Midbrain (tissue), 1 donor: ENCODE measurements at regions not wholly inside any gene's neighbourhood (a gene's known extent, or its start where the extent isn't known, plus 50 kb on each side); places are given as distances from the start of the nearest gene placed in this dataset.

Experiments
- DNase-seq: peaks from one replicate; lab custom pipeline; 2025; lab: John Stamatoyannopoulos, UW

DNA sequence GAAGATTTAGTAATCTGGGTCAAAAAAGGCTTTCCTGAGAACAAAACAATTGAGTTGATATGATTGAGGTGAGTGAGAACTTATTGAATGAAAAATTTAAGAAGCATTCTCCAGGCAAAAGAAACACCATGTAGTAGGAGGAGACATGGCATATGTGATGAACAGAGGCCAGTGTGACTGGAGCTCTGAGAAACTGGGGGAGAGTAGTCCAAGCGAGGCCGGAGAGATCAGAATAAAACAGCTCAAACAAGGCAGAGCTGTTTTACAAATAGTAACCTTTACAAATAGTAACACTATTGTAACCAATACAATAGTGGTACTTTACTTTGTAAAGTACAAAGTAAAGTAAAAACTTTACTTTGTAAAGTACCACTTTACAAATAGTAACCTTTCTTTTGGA lies 1159.1 kb downstream of the PCDH9 start:
- no peak for DNase-seq

DNA sequence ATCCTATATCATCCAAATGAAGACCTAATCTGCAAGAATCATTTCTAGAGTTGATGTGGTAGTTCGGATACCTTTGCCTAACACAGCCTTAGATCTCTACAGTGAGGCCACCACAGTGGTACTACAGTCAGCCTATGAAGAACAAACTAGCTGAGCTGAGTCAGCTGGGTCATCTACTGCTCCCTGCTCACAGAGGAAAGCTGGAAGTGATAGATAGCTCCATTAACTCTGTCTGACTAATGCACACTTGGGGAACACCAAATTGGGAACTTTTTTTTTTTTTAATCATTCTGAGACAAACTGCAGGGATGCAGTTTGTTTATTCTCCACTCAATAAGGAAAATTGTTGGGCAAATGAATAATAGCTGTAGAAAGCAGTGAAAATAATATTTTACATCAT lies 1160.6 kb downstream of the PCDH9 start:
- no peak for DNase-seq

DNA sequence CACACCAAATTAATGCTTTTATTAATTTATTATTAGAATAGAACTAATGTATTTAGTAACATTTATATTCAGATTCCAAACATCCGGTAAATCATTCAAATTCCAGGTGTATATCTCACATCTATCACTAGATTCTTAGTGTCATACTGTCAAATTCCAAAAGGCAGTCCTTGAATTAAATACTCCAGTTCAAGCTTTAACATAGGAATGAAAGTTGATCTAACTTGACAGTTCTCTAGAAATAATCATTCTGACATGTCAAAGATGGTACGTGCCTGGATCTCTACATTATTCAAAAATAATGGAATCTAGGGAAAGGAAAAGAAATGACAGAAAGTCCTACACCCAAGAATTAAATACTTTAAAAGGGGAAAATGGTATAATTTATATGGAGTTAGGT lies 1161.5 kb downstream of the PCDH9 start:
- DNase-seq = no peak

DNA sequence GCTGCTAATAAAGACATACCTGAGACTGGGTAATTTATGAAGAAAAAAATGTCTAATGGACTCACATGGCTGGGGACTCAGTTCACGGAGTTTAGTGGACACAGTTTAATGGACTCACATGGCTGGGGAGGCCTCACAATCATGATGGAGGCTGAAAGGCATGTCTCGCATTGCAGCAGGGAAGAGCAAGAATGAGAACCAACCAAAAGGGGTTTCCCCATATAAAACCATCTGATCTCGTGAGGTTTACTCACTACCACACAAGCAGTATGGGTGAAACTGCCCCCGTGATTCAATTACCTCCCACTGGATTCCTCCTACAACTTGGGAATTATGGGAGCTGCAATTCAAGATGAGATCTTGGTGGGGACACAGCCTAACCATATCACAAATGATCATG lies 1181.2 kb downstream of the PCDH9 start:
- DNase-seq = no peak

DNA sequence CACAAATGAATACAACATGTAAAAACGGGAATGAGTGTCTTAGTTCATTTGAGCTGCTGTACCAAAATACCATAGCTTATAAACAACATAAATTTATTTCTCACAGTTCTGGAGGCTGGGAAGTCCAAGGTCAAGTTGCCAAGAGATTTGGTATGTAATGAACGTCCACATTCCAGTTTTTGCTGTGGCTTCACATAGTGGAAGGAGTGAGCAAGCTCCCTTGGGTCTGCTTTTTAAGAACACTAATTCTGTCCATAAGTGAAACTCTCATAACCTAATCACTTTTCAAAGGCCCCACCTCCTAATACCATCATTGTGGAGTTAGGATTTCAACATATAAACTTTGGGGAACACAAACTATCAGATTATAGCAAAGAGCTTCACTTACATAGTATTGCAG lies 1189.6 kb downstream of the PCDH9 start:
- DNase-seq = no peak

DNA sequence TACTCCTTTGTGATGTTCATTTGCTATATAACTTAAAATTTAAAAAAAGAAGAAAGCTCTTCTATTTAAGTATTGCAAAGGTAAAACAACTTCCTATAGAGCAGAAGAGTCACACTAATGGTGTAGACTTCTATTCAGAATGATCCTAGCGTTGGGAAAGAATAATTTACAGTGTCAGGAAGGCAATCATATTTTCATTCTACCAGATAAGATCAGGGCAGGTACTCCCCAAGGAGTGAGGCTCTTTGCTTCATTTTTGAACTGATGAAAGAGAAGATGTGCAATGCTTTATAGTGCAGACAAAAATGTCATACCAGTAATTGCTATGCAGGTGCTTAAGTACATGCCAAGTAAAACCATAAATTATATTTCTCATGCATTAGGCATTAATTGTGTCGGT lies 1193.0 kb downstream of the PCDH9 start:
- no peak for DNase-seq

DNA sequence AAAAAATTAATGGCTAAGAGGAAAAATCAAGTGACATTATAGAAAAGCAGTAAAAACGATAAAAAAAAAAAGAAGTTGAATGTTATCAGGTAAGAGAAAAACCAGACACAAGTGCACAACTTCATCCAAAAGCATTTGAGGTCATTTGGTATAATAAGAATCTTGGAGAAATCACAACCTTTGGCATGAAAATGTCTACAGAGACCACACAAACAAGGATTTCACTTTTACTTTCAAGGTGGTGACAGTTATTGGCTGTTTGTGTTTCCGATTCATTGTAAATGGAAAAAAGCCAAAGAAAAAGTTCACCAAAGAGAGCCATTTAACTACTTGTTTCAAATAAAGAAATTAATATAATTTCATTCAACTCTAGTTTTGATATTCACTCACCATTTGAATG lies 1193.5 kb downstream of the PCDH9 start:
- DNase-seq = no peak

DNA sequence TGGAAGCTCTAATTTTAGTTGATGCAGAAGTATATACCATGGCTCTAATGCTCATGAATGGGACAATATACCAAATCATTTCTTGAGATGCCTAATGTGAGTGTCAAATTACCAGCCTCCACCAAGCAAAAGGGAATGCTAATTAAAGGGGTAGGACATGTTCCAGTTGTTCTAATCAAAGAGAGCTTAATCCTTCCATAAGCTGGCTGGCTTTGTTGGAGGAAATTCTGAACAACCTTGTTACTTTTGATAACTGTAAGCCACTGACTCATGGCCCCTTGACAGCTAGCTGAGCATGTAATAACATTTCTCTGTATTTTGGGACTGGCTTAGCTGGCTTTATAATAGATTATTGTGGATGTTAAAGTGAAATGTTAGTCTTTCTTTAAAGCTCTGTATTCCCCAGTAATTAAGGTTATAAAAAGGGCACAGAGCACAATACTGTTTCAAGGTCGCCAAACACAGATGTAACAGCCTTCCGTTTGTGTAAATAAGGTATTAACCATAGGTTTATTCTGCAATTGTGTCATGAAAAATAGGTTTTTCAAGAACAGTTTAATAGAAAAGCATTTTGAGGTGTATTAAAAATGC lies 1194.0 kb downstream of the PCDH9 start:
- DNase-seq = no peak

DNA sequence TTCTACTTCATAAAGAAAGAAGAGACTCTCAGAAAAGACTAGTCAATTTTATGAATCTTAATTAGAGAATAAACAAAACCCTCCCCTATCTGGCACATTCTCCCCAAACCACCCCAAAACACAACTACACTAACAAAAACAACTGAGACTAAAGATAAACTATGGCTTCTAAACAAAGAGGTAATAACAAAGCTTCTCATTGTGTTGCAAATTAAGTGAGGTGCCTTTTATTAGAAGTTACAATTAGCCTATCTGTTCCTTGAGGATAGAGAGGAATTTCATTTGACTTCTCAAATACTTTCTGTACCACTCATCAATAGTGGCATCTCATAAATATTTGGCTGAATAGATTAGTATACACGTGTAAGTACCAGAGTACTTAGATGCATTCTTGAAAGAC lies 1196.2 kb downstream of the PCDH9 start:
- DNase-seq = no peak

DNA sequence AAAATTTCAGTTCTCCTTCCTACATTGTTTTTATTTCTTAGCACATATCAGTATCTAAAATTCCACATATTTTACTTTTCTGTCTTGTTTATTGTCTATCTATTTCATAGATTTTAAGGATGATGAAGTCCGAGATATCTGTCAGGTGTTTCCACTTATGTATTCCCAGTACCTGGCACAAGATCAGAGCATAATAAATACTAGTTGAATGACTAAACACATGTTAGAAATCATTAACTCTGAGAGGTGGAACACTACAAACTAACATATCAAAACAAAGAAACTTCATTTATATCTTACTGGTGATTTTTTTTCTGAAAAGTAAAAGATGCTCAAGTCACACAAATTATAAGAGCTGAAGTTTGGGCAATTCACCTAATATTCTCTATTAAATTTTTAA lies 1208.3 kb downstream of the PCDH9 start:
- no peak for DNase-seq

DNA sequence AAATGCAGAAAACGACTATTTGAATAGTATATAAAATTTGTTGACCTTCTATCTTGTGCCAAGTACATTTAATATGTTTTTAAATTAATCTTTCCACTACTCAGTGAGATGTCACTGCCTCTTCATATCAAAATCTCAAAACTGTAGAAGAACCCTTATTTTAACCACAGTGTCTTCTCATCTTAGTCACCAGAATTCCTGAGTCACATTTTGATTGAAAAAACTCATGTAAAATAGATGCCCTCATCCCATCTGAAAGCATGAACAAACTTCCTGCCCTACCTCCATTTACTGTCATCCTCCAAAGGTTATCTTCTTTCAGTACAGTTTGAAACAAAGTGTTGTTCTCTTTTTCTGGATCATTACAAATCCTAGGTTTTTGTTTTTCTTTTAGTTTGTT lies 1215.4 kb downstream of the PCDH9 start:
- no peak for DNase-seq

DNA sequence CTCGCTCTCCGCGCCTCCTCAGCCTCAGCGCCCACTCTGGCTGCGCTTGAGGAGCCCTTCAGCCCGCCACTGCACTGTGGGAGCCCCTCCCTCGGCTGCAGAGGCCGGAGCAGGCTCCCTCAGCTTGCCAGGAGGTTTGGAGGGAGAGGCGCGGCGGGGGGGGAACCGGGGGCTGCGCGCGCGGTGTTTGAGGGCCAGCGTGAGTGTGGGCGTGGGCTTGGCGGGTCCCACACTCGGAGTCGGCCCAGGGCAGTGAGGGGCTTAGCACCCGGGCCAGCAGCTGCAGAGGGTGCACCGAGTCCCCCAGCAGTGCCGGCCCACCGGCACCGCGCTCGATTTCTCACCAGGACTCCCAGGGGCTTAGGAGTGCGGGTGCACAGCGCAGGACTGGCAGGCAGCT lies 1220.9 kb downstream of the PCDH9 start:
- no peak for DNase-seq

DNA sequence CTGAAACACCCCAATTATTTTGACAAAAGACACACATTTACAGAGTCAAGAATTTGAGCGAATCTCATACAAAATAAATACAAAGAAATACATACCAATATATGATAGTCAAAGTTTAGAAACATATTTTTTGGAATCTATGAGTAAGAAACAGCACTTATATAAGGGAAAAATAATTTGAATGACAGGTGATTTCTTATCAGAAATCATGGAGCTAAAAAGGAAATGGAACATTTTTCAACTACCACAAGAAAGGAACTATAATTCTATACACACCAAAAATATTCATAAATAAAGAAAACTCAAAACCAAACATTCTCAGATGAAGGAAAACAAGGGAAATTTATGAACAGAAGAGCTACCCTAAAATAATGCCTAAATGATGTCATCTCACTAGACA lies 1226.6 kb downstream of the PCDH9 start:
- DNase-seq = no peak

DNA sequence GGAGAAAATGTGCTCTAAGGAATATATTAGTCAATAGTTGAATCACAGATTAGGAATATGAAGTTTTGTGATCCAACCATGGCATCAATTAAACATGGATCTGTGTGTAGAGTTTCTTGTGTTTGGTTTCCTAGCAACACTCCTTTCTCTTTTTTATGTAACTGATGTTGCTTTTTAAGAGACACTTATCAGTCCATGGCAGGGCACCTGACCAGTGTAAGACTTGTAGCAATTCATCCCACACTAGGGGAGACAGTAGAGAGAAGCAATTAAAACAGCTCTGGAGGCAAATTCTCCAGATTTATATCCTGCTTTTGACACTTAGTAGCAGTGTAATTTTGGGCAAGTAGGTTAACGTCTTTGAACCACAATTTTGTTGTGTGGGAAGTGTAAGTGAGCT lies 1229.0 kb downstream of the PCDH9 start:
- DNase-seq = no peak

DNA sequence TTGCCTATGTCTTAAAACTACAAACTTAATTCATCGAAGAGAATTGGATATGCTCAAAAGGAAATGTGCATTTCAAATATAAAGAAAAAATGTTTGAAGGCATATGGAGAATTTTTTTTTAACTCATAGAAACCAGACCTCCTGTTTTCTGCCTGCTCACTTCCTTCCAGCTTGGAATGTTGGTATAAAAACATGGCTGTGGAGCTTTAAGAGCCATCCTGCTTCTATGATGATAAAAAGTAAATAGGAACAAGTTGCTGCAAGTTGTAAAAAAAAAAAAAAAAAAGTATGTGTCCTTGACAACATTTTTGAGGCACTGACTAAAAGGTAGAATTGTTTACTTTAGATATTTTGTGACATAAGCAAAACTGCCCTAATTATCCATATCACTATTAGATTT lies 1230.7 kb downstream of the PCDH9 start:
- DNase-seq = no peak

DNA sequence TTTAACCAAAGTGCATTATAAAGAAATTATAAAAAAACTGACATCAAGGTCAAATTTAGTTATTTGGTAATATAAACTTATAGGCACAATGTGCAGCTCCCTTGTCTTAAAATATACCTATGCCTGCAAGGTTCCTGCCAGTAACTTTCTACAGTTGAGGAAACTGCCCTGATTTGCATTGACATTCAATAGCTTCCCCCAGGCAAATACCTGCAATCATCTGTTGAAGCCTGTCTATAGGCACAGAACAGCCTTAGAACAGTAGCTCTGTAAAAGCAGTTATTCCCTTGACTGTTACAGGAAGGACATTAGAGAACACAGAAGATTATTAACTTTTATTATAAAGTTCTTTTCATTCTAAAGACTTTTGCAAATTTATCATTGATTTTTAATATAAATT lies 1239.5 kb downstream of the PCDH9 start:
- DNase-seq = no peak

DNA sequence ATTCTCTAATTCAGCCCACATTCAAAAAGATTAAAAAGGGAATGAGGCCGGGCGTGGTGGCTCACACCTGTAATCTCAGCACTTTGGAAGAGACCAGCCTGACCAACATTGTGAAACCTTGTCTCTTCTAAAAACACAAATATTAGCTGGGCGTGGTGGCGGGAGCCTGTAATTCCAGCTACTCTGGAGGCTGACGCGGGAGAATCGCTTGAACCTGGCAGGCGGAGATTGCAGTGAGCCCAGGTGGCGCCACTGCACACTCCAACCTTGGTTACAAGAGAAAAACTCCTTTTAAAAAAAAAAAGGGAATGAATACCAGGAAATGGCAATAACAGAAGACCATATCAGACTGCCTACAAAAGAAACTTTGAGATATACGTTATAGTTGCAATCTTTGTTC lies 1244.5 kb downstream of the PCDH9 start:
- no peak for DNase-seq

DNA sequence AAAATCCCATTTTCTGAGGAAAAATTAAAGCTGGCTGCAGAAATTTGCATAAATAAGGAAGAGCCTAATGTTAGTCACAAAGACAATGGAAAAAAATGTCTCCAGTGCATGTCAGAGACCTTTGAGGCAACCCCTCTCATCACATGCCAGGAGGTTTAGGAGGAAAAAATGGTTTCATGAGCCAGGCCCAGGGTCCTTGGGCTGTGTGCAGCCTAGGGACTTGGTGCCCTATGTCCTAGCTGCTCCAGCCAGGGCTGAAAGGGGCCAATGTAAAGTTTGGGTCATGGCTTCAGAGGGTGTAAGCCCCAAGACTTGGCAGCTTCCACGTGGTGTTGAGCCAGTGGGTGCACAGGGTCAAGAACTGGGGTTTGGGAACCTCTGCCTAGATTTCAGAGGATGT lies 1252.6 kb downstream of the PCDH9 start:
- no peak for DNase-seq

DNA sequence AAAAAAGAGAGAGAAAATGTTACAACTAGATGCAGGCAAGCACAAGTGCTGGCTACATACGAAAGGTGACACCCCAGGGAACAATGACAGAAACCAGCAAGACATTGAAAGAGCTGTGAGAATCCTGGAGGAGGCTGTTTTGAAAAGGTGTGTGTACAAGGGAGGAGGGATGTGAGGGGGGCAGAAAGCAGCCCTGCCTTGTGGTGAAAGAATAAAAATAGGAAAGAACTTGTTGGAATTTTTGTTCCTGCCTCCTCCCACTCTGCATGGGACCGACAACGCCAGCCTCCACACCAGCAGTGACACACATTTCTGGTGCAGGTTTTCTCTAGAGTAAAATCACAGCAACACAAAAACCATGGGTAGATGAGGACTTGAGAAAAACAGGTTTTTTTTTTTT lies 1258.6 kb downstream of the PCDH9 start:
- no peak for DNase-seq

DNA sequence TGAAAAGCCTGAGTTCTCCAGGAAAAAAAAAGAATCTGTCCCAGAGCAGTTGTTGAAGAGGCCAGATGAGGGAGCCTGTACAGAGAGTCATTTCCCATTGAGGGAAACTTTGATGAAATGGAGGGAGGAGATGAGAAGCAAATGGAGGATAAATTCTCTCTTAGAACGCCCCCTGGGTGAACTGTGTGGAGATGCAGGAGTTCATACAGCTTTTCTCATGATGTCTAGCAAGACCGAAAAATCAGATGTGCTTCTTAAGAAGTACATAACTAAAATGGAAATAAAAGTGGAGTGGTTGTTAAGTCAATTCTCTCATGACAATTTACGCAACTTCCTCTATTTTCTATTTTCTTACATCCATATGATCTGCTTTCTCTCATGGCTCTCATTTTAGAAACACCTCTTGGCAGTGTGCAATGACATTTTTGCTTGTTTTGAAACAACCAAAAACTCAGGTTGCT lies 1263.1 kb downstream of the PCDH9 start:
- no peak for DNase-seq

DNA sequence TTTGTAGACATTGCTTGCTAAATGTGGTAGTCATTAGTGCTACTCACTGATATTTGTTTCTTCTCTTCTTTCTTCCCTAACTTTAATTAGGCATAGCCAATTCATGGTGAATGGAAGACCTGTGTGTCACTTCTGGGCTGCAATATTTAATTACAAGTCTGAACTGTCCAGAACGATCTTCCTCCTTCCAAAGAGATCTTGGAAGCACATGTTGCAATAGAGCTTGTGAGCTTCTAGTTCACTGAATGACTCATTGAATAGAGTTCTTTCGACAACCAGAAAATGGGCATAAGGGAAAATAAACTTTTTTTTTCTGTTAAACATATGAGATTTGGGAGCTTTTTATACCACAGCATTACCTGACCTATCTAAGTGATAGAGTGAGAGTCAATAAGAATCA lies 1264.6 kb downstream of the PCDH9 start:
- no peak for DNase-seq

DNA sequence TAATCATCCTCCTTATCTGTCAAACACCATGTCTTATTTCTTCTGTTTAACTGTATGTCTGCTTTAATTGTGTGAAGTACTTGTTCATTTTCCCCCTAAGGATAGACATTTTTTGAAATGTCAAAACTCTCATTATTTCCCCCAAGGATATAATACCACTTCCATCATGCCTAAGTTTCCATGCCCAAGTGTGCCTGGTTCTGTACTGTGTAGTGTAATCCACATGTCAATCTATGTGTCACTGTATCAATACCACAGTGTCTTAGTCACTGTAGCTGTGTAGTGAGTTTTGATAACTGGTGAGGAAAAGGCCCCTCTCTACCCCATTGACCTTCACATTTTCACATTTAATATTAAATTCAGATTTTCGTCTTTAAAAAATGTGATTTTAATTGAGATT lies 1265.5 kb downstream of the PCDH9 start:
- no peak for DNase-seq

DNA sequence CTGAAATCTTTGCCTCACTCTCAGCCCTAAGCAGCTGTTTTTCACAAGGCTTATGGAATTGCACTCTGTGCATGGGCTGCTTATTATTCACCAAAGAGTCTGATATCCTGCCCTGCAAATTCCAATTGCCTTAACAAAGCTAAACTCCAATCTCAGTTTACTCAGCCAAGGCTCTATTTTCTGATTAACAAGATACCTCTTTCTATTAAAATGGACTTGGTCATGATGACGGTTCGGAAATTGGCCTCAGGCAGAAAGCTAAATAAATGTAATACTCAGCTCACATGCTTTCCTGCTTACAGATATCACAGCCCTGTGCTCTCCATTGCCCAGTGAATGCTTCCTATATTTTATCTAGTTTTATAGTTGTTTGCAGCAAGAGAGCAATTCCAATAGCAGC lies 1270.8 kb downstream of the PCDH9 start:
- no peak for DNase-seq

DNA sequence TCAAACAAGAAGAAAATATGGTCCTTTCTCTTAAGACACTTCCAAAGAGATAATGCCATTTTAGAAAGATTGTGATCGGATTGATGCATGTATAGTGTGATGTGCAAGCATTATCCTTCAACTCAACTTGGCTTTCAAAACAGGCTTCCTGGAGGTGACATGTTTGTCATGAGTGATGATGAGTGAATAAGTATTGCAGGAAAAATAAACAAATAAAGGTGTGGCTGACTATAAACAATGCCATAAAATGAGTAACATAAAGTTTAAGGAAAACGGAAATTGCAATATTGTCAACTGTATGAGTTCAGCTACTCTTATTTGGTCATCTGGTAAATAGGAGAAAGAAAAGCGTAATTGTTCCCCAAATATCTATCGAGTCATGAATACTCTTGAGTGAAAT lies 1283.7 kb downstream of the PCDH9 start:
- no peak for DNase-seq

DNA sequence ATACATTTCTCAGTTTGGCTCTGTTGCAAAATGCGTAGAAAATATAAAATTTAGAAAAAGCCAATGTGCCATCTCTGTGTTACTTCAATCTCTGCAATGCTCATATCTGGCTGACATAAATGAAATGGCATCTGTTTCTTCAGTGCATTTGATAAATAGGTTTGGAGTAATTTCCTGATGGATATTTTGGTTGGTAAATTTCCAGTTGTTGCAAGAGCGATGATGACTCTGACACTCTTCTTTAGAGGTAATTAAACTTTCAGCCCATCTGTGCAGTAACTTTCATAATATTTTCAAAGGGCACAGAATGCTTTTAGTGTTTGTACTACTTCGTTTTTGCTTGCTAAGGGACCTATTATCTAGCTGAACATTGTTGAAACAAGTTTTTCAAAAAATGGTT lies 1286.4 kb downstream of the PCDH9 start:
- no peak for DNase-seq
